Activated T-cell treated with anti-CD3 and anti-CD28 coated beads for 1 hour (primary cell): ENCODE measurements at regions not wholly inside any gene's neighbourhood (a gene's known extent, or its start where the extent isn't known, plus 50 kb on each side); places are given as distances from the start of the nearest gene placed in this dataset.

Source experiments
- DNase-seq: peaks from one replicate; pipeline ENCODE4 v3.0.0-alpha.2; 2020; ENCODE audit warnings: low read depth

GRCh38 chr3:68163062-68163461 is 508.6 kb upstream of the SUCLG2 start:
- DNase-seq, result no peak

GRCh38 chr3:68162644-68163043 is 508.2 kb upstream of the SUCLG2 start:
- no peak for DNase-seq

- no peak for DNase-seq
Observed at GRCh38 chr3:68151359-68151758, 496.9 kb upstream of the SUCLG2 start.

- no peak for DNase-seq
Observed at GRCh38 chr3:68148447-68148846, 494.0 kb upstream of the SUCLG2 start.

- DNase-seq, result no peak
Observed at GRCh38 chr3:68142441-68142840, 488.0 kb upstream of the SUCLG2 start.

- no peak for DNase-seq
Observed at GRCh38 chr3:68139897-68140296, 485.5 kb upstream of the SUCLG2 start.

- no peak for DNase-seq
Observed at GRCh38 chr3:68136411-68136810, 482.0 kb upstream of the SUCLG2 start.

- no peak for DNase-seq
Observed at GRCh38 chr3:68135067-68135466, 480.7 kb upstream of the SUCLG2 start.

GRCh38 chr3:68129065-68129464 is 474.7 kb upstream of the SUCLG2 start:
- no peak for DNase-seq

GRCh38 chr3:68123231-68123630 is 468.8 kb upstream of the SUCLG2 start:
- DNase-seq, result no peak

GRCh38 chr3:68121287-68121686 is 466.9 kb upstream of the SUCLG2 start:
- DNase-seq, result no peak

- no peak for DNase-seq
Observed at GRCh38 chr3:68116580-68116979, 462.2 kb upstream of the SUCLG2 start.

GRCh38 chr3:68103811-68104210 is 449.4 kb upstream of the SUCLG2 start:
- DNase-seq, result no peak

GRCh38 chr3:68090571-68090970 is 436.2 kb upstream of the SUCLG2 start:
- no peak for DNase-seq

GRCh38 chr3:68089572-68090011 is 435.2 kb upstream of the SUCLG2 start:
- no peak for DNase-seq

- no peak for DNase-seq
Observed at GRCh38 chr3:68088636-68089035, 434.2 kb upstream of the SUCLG2 start.

- DNase-seq, result peak; percentile 9
Observed at GRCh38 chr3:68088216-68088615, 433.8 kb upstream of the SUCLG2 start.

- DNase-seq, result no peak
Observed at GRCh38 chr3:68072062-68072461, 417.6 kb upstream of the SUCLG2 start.

GRCh38 chr3:68070186-68070585 is 415.8 kb upstream of the SUCLG2 start:
- no peak for DNase-seq

GRCh38 chr3:68067314-68067713 is 412.9 kb upstream of the SUCLG2 start:
- no peak for DNase-seq

- DNase-seq, result no peak
Observed at GRCh38 chr3:68062926-68063325, 408.5 kb upstream of the SUCLG2 start.

GRCh38 chr3:68060910-68061309 is 406.5 kb upstream of the SUCLG2 start:
- DNase-seq, result no peak

- no peak for DNase-seq
Observed at GRCh38 chr3:68060191-68060590, 405.8 kb upstream of the SUCLG2 start.

- no peak for DNase-seq
Observed at GRCh38 chr3:68059628-68060152, 405.3 kb upstream of the SUCLG2 start.
